ENCODE measurements at regions not wholly inside any gene's neighbourhood (a gene's known extent, or its start where the extent isn't known, plus 50 kb on each side); places are given as distances from the start of the nearest gene placed in this dataset.
A peak's percentile ranks its signal among the peaks of the same experiment; 100 is the strongest.
"Not testable (repeated sequence)": the region's sequence is repeated elsewhere in the genome, so short reads cannot be mapped to it uniquely, and the experiment has no call there.

DNA sequence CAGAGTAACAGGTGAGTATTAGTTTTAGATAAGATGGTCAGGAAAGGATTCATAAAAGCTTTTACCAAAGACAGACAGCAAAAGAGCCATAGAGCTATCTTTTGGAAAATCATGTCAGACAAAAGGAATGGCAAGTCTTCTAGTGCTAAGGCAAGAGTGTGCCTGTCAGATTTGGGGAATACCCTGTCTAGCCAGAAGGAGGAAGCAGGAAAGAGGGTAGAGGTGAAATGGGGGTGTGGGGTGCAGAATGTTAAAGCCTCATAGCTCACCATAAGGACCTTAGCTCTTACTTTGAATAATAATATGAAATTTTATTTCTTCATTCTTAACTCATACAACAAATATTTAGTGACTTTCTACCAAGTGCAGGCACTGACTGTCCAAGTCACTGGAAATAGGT lies 512.1 kb upstream of the ROBO2 start:
- no peak for DNase-seq
- Histone ChIP-seq H3K4me1 (no peaks in the 10 kb centered on the region), H3K36me3 (no peaks in the 10 kb centered on the region), H3K4me3 (no peak overlapping the region), H3K9me3 (no peaks in the 10 kb centered on the region), H3K27ac (no peak overlapping the region), H3K27me3 (ENCODE audit: low read depth) (no peaks in the 10 kb centered on the region)
- no peak for TF ChIP-seq CTCF (IDR thresholded peaks at IDR 0.05)
- intact Hi-C loops (cut with DNase I): no loop called here
- ATAC-seq: no peak

- intact Hi-C loops (cut with DNase I): no loop called here
- H3K4me1 ChIP-seq: no peaks in the 10 kb centered on the region
- DNase-seq (no peak), ATAC-seq (no peak)
- no peak for TF ChIP-seq CTCF (IDR thresholded peaks at IDR 0.05)
- no peaks in the 10 kb centered on the region for H3K9me3 ChIP-seq
- H3K27me3 ChIP-seq (ENCODE audit: low read depth): no peaks in the 10 kb centered on the region
- H3K36me3 ChIP-seq: no peaks in the 10 kb centered on the region
- H3K4me3 ChIP-seq: no peak overlapping the region
- no peak overlapping the region for H3K27ac ChIP-seq
Measured at GRCh38 chr3:76532158-76532822, 507.6 kb upstream of the ROBO2 start.

- H3K9me3 ChIP-seq; H3K4me1 ChIP-seq; H3K27ac ChIP-seq; H3K27me3 ChIP-seq (ENCODE audit: low read depth); H3K4me3 ChIP-seq; ATAC-seq; DNase-seq; intact Hi-C loops (cut with DNase I); H3K36me3 ChIP-seq: not testable (repeated sequence)
Measured at GRCh38 chr3:76533710-76534109, 506.2 kb upstream of the ROBO2 start.

GRCh38 chr3:76537857-76538256 lies 502.0 kb upstream of the ROBO2 start:
- H3K36me3 ChIP-seq; H3K27me3 ChIP-seq (ENCODE audit: low read depth); H3K27ac ChIP-seq; H3K9me3 ChIP-seq; ATAC-seq; H3K4me1 ChIP-seq; H3K4me3 ChIP-seq; intact Hi-C loops (cut with DNase I); DNase-seq: not testable (repeated sequence)

GRCh38 chr3:76547674-76548073 lies 492.2 kb upstream of the ROBO2 start:
- DNase-seq (no peak), ATAC-seq (no peak)
- Histone ChIP-seq H3K27me3 (ENCODE audit: low read depth) (no peaks in the 10 kb centered on the region), H3K4me1 (no peaks in the 10 kb centered on the region), H3K4me3 (no peak overlapping the region), H3K36me3 (no peaks in the 10 kb centered on the region), H3K9me3 (no peaks in the 10 kb centered on the region), H3K27ac (no peak overlapping the region)
- no peak for TF ChIP-seq CTCF (IDR thresholded peaks at IDR 0.05)
- intact Hi-C loops (cut with DNase I): no loop called here

- Histone ChIP-seq H3K27me3 (ENCODE audit: low read depth) (no peaks in the 10 kb centered on the region), H3K27ac (no peak overlapping the region), H3K4me1 (no peaks in the 10 kb centered on the region), H3K4me3 (no peak overlapping the region), H3K9me3 (no peaks in the 10 kb centered on the region), H3K36me3 (no peaks in the 10 kb centered on the region)
- ATAC-seq (peak in 1 of 2 donors; percentile 30), DNase-seq (no peak)
- intact Hi-C loops (cut with DNase I): no loop called here
- TF ChIP-seq CTCF (IDR thresholded peaks at IDR 0.05): no peak
Measured at GRCh38 chr3:76550522-76551201, 489.2 kb upstream of the ROBO2 start.

All from lower lobe of right lung (tissue), 2 donors.